Activated CD8-positive, alpha-beta T cell treated with anti-CD3 and anti-CD28 coated beads for 36 hours (primary cell): ENCODE measurements at regions not wholly inside any gene's neighbourhood (a gene's known extent, or its start where the extent isn't known, plus 50 kb on each side); places are given as distances from the start of the nearest gene placed in this dataset.

Experiments
- ATAC-seq: fragments of 200-7000 bp; cut with Tn5 transposase; one replicate; pipeline ENCODE4 v1.10.0; 2021; ENCODE audit warnings: mild to moderate bottlenecking, moderate library complexity
- CTCF ChIA-PET: fragments of 350-600 bp; sonication (Branson Sonifier 250); formaldehyde crosslinking; loops from one replicate; lab custom pipeline; 2021; ENCODE audit warnings: antibody characterized with exemption; lab: Charles Lee
- POLR2A ChIA-PET: fragments of 350-600 bp; sonication (Branson Sonifier 250); formaldehyde crosslinking; loops from one replicate; lab custom pipeline; 2021; ENCODE audit warnings: antibody characterized with exemption; lab: Charles Lee
- DNase-seq: peaks from one replicate; pipeline ENCODE4 v3.0.0-alpha.2; 2020
- H3K27ac Mint-ChIP-seq: one replicate; pipeline ENCODE4 v1.8.0; 2021; ENCODE audit warnings: mild to moderate bottlenecking, mixed read lengths
- H3K27me3 Mint-ChIP-seq: one replicate; pipeline ENCODE4 v1.8.0; 2021; ENCODE audit warnings: mixed read lengths
- H3K36me3 Mint-ChIP-seq: one replicate; pipeline ENCODE4 v1.8.0; 2021; ENCODE audit warnings: low read depth, mixed read lengths
- H3K4me1 Mint-ChIP-seq: one replicate; pipeline ENCODE4 v1.8.0; 2021; ENCODE audit warnings: low read depth, mixed read lengths
- H3K4me3 Mint-ChIP-seq: one replicate; pipeline ENCODE4 v1.8.0; 2021; ENCODE audit warnings: mild to moderate bottlenecking, moderate library complexity, mixed read lengths
- H3K9me3 Mint-ChIP-seq: one replicate; pipeline ENCODE4 v1.8.0; 2021; ENCODE audit warnings: mixed read lengths
- intact Hi-C: fragments of 100-400 bp; cut with micrococcal nuclease; formaldehyde crosslinking; loops from one replicate; pipeline ENCODE4 v1.10.0; 2022
- TF ChIP-seq, protein P1 (sequence below): fragments of 200-600 bp; IDR thresholded peaks from one replicate; pipeline ENCODE4 v1.8.0; 2022; ENCODE audit warnings: antibody characterized with exemption, mild to moderate bottlenecking

DNA sequence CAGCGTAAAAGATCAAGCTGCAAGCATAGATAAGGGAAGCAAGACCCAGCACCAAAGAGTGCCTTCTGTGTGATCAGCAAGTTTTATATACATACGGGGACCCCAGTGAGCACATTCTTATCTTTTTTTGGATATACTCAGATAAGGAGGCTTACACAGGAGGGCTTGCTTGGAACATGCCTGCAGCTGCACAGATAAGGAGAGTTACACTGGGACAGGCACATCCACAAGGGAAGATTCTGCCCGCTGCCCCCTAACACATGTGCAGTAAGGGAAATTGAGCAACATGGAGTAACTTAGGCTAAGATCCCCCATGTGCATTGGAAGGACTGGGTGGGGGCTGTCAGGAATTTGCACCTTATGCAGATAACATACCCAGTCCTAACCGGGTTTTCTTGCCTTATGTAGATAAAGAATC lies 1334.8 kb downstream of the MRPL39 start:
- Mint-ChIP-seq H3K9me3 (no peaks in the 10 kb centered on the region), H3K27ac (no peak overlapping the region), H3K27me3 (no peaks in the 10 kb centered on the region), H3K4me3 (no peak overlapping the region), H3K4me1 (no peaks in the 10 kb centered on the region), H3K36me3 (no peaks in the 10 kb centered on the region)
- no peak for DNase-seq
- ChIA-PET POLR2A (interaction anchor here (0.6 kb wide), 1 partner anchor 19 kb away, joined by 3 read pairs; no protein-coding TSS in a partner anchor), CTCF (no interaction called here)
- ATAC-seq: no peak
- TF ChIP-seq, protein P1, sequence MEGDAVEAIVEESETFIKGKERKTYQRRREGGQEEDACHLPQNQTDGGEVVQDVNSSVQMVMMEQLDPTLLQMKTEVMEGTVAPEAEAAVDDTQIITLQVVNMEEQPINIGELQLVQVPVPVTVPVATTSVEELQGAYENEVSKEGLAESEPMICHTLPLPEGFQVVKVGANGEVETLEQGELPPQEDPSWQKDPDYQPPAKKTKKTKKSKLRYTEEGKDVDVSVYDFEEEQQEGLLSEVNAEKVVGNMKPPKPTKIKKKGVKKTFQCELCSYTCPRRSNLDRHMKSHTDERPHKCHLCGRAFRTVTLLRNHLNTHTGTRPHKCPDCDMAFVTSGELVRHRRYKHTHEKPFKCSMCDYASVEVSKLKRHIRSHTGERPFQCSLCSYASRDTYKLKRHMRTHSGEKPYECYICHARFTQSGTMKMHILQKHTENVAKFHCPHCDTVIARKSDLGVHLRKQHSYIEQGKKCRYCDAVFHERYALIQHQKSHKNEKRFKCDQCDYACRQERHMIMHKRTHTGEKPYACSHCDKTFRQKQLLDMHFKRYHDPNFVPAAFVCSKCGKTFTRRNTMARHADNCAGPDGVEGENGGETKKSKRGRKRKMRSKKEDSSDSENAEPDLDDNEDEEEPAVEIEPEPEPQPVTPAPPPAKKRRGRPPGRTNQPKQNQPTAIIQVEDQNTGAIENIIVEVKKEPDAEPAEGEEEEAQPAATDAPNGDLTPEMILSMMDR: no peak
- intact Hi-C loops: no loop called here

DNA sequence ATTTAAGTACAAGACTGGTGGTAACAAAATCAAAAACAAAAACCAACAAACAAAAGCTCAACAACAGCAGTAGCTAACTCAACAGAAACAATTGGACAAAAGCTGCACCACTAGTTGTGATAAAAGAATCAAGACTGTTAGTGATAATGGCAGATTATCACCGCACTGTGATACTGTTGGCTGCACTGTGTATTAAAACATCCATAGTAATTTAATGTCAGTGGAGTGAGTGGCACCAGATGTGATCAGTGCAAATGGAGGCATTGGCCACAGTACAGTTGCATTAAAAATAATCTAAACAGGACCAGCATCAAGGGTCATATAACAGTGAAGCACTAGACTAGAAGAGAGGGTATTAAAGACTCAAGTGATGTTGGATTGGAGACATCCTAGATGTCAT lies 1341.3 kb downstream of the MRPL39 start:
- Mint-ChIP-seq H3K9me3 (no peaks in the 10 kb centered on the region), H3K27ac (no peak overlapping the region), H3K36me3 (no peaks in the 10 kb centered on the region), H3K27me3 (no peaks in the 10 kb centered on the region), H3K4me3 (no peak overlapping the region), H3K4me1 (no peaks in the 10 kb centered on the region)
- CTCF ChIA-PET: no interaction called here
- no peak for DNase-seq
- intact Hi-C loops: no loop called here
- POLR2A ChIA-PET: no interaction called here
- TF ChIP-seq, protein P1: no peak
- ATAC-seq: no peak

DNA sequence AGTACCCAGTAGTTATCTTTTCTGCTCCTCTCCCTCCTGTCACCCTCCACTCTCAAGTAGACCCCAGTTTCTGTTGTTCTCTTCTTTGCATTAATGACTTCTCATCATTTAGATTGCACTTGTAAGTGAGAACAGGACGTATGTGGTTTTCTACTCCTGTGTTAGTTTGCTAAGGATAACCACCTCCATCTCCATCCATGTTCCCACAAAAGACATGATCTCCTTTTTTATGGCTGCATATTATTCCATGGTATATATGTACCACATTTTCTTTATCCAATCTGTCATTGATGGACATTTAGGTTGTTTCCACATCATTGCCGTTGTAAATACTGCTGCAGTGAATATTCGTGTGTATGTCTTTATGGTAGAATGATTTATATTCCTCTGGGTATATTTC lies 1346.5 kb downstream of the MRPL39 start:
- POLR2A ChIA-PET: no interaction called here
- TF ChIP-seq, protein P1: no peak

DNA sequence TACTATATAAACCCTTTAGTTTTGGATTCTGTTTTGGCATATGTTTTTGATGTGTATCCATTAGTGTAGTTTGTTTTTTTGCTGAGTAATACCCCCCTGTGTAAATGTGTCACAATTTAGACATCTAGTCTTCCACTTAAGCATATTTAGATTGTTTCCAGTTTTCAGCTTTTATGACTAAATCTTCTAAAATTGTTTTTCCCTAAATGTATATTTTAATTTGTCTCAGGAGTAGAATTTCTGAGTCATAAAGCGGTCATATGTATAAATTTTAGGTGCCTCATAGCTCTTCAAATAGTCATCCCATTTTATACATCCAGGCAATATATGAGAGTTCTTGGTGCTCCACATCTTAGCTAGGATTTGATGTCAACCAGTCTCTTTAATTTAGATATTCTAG lies 1348.0 kb downstream of the MRPL39 start:
- DNase-seq: no peak
- Mint-ChIP-seq H3K4me1 (peaks cover 3% of the 10 kb centered on the region), H3K4me3 (no peak overlapping the region), H3K27ac (no peak overlapping the region), H3K27me3 (no peaks in the 10 kb centered on the region), H3K36me3 (no peaks in the 10 kb centered on the region), H3K9me3 (peaks cover 6% of the 10 kb centered on the region)
- ChIA-PET CTCF (no interaction called here), POLR2A (no interaction called here)
- TF ChIP-seq, protein P1: no peak
- intact Hi-C loops: no loop called here
- ATAC-seq: no peak

More for the DNA sequence above, 1346.5 kb downstream of the MRPL39 start:
- Mint-ChIP-seq H3K9me3 (peaks cover 6% of the 10 kb centered on the region), H3K36me3 (no peaks in the 10 kb centered on the region), H3K27me3 (no peaks in the 10 kb centered on the region), H3K4me1 (peaks cover 3% of the 10 kb centered on the region), H3K27ac (no peak overlapping the region), H3K4me3 (no peak overlapping the region)
- no peak for ATAC-seq
- intact Hi-C loops: no loop called here
- no peak for DNase-seq
- CTCF ChIA-PET: no interaction called here

DNA sequence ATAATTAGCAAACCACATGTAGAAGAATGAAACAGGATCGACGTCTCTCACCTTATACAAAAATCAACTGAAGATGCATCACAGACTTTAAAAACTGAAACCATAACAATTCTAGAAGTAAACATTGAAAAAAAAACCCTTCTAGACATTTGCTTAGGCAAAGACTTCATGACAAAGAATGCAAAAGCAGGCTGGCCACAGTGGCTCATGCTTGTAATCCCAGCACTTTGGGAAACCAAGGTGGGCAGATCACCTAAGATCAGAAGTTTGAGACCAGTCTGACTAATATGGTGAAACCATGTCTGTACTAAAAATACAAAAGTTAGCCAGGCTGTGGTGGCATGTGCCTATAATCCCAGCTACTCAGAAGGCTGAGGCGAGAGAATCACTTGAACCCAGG lies 1351.7 kb downstream of the MRPL39 start:
- TF ChIP-seq, protein P1: no peak
- Mint-ChIP-seq H3K27ac (no peak overlapping the region), H3K4me1 (peaks cover 3% of the 10 kb centered on the region), H3K27me3 (no peaks in the 10 kb centered on the region), H3K4me3 (no peak overlapping the region), H3K36me3 (no peaks in the 10 kb centered on the region), H3K9me3 (peaks cover 9% of the 10 kb centered on the region)
- intact Hi-C loops: no loop called here
- POLR2A ChIA-PET: no interaction called here
- DNase-seq (no peak), ATAC-seq (no peak)
- CTCF ChIA-PET: no interaction called here
